ENCODE measurements at regions not wholly inside any gene's neighbourhood (a gene's known extent, or its start where the extent isn't known, plus 50 kb on each side); places are given as distances from the start of the nearest gene placed in this dataset.

- no peaks in the 10 kb centered on the region for H3K36me3 Mint-ChIP-seq (ENCODE audit: low read depth, unreplicated experiment)
- H3K4me3 Mint-ChIP-seq (ENCODE audit: unreplicated experiment), result no peak overlapping the region
Observed at GRCh38 chr2:138205281-138205680, 241.0 kb downstream of the HNMT start.

GRCh38 chr2:138207074-138207930 lies 243.0 kb downstream of the HNMT start:
- H3K4me1 Mint-ChIP-seq (ENCODE audit: unreplicated experiment), result no peaks in the 10 kb centered on the region

More at GRCh38 chr2:138205281-138205680, 241.0 kb downstream of the HNMT start:
- H3K27ac Mint-ChIP-seq (ENCODE audit: unreplicated experiment), result no peak overlapping the region
- TF ChIP-seq CTCF (IDR thresholded peaks at IDR 0.05; ENCODE audit: unreplicated experiment), result no peak
- H3K4me1 Mint-ChIP-seq (ENCODE audit: unreplicated experiment), result no peaks in the 10 kb centered on the region
- no peak for DNase-seq (ENCODE audit: low spot score)
- no peaks in the 10 kb centered on the region for H3K27me3 Mint-ChIP-seq (ENCODE audit: unreplicated experiment)
- no peaks in the 10 kb centered on the region for H3K9me3 Mint-ChIP-seq (ENCODE audit: unreplicated experiment)

GRCh38 chr2:138209009-138209408 lies 244.7 kb downstream of the HNMT start:
- Mint-ChIP-seq H3K27me3 (ENCODE audit: unreplicated experiment) (no peaks in the 10 kb centered on the region), H3K4me3 (ENCODE audit: unreplicated experiment) (no peak overlapping the region), H3K9me3 (ENCODE audit: unreplicated experiment) (no peaks in the 10 kb centered on the region), H3K27ac (ENCODE audit: unreplicated experiment) (no peak overlapping the region), H3K4me1 (ENCODE audit: unreplicated experiment) (no peaks in the 10 kb centered on the region), H3K36me3 (ENCODE audit: low read depth, unreplicated experiment) (no peaks in the 10 kb centered on the region)
- TF ChIP-seq CTCF (IDR thresholded peaks at IDR 0.05; ENCODE audit: unreplicated experiment), result no peak
- DNase-seq (ENCODE audit: low spot score), result no peak

More at GRCh38 chr2:138207074-138207930, 243.0 kb downstream of the HNMT start:
- Mint-ChIP-seq H3K9me3 (ENCODE audit: unreplicated experiment) (no peaks in the 10 kb centered on the region), H3K36me3 (ENCODE audit: low read depth, unreplicated experiment) (no peaks in the 10 kb centered on the region), H3K27ac (ENCODE audit: unreplicated experiment) (no peak overlapping the region), H3K27me3 (ENCODE audit: unreplicated experiment) (no peaks in the 10 kb centered on the region), H3K4me3 (ENCODE audit: unreplicated experiment) (no peak overlapping the region)
- DNase-seq (ENCODE audit: low spot score), result no peak
- TF ChIP-seq CTCF (IDR thresholded peaks at IDR 0.05; ENCODE audit: unreplicated experiment), result no peak

GRCh38 chr2:138210487-138210886 lies 246.2 kb downstream of the HNMT start:
- Mint-ChIP-seq H3K4me1 (ENCODE audit: unreplicated experiment) (no peaks in the 10 kb centered on the region), H3K27me3 (ENCODE audit: unreplicated experiment) (no peaks in the 10 kb centered on the region), H3K27ac (ENCODE audit: unreplicated experiment) (no peak overlapping the region), H3K36me3 (ENCODE audit: low read depth, unreplicated experiment) (no peaks in the 10 kb centered on the region), H3K9me3 (ENCODE audit: unreplicated experiment) (no peaks in the 10 kb centered on the region), H3K4me3 (ENCODE audit: unreplicated experiment) (no peak overlapping the region)
- no peak for DNase-seq (ENCODE audit: low spot score)
- TF ChIP-seq CTCF (IDR thresholded peaks at IDR 0.05; ENCODE audit: unreplicated experiment), result no peak

GRCh38 chr2:138212434-138212833 lies 248.2 kb downstream of the HNMT start:
- TF ChIP-seq CTCF (IDR thresholded peaks at IDR 0.05; ENCODE audit: unreplicated experiment), result no peak
- Mint-ChIP-seq H3K4me1 (ENCODE audit: unreplicated experiment) (no peaks in the 10 kb centered on the region), H3K4me3 (ENCODE audit: unreplicated experiment) (no peak overlapping the region), H3K9me3 (ENCODE audit: unreplicated experiment) (no peaks in the 10 kb centered on the region), H3K27me3 (ENCODE audit: unreplicated experiment) (no peaks in the 10 kb centered on the region), H3K36me3 (ENCODE audit: low read depth, unreplicated experiment) (no peaks in the 10 kb centered on the region), H3K27ac (ENCODE audit: unreplicated experiment) (no peak overlapping the region)
- no peak for DNase-seq (ENCODE audit: low spot score)

Data from endothelial cell (in vitro differentiated cells).